Breast epithelium (tissue), 3 donors: ENCODE measurements at regions not wholly inside any gene's neighbourhood (a gene's known extent, or its start where the extent isn't known, plus 50 kb on each side); places are given as distances from the start of the nearest gene placed in this dataset.

Experiments
- CTCF ChIP-seq, 3 donors: fragments of 450-650 bp; IDR thresholded peaks; one replicate each; pipeline ENCODE4 v1.5.1; 2016 to 2017; ENCODE audit warnings: antibody characterized with exemption in 3 of 3, mild to moderate bottlenecking in 3 of 3, moderate library complexity in 3 of 3
- POLR2A ChIP-seq: fragments of 450-650 bp; IDR thresholded peaks from one replicate; pipeline ENCODE4 v1.6.1; 2016; ENCODE audit warnings: antibody characterized with exemption, mild to moderate bottlenecking, moderate library complexity

GRCh38 chr3:81308306-81308705, 453.1 kb downstream of the GBE1 start:
- TF ChIP-seq CTCF (IDR thresholded peaks at IDR 0.05), result no peak
- TF ChIP-seq POLR2A, result no peak
